Coronary artery (tissue), 2 donors: ENCODE measurements at regions not wholly inside any gene's neighbourhood (a gene's known extent, or its start where the extent isn't known, plus 50 kb on each side); places are given as distances from the start of the nearest gene placed in this dataset.
"Not testable (repeated sequence)": the region's sequence is repeated elsewhere in the genome, so short reads cannot be mapped to it uniquely, and the experiment has no call there.

Source experiments
- DNase-seq: peaks from one replicate; pipeline ENCODE4 v3.0.0-alpha.2; 2017; ENCODE audit warnings: low spot score
- H3K27ac ChIP-seq, 2 donors: fragments of 200-600 bp; sonication (generic); one replicate each; pipeline ENCODE4 v1.5.1; 2016 to 2019
- H3K4me3 ChIP-seq: fragments of 200-600 bp; sonication (generic); 2 replicates; pipeline ENCODE4 v1.5.1; 2016; ENCODE audit warnings: mild to moderate bottlenecking, moderate library complexity
- TF ChIP-seq, protein P1 (sequence below): fragments of 200-600 bp; sonication (generic); IDR thresholded peaks from one replicate; pipeline ENCODE4 v1.5.1; 2019; ENCODE audit warnings: antibody characterized with exemption

DNA sequence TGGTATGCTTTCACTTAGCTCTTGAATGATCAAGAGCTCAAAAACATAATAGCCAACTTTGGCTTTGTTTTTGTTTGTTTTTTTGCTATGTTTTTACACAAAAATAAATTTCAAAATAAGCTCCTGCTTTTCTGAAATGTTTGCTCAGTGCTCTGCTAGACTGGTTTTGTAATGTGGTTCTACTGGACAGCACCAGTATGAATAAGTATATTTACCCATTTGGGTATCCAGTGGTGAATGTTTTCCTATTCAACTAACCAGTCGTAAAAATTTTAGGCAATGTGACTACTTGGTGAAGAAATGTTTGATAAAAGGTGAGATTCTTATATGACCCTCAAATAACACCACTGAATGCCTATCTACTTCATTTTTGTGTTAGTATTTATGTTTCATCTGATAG, 308.6 kb downstream of the PTPRC start:
- no peak overlapping the region for H3K4me3 ChIP-seq
- TF ChIP-seq, protein P1, sequence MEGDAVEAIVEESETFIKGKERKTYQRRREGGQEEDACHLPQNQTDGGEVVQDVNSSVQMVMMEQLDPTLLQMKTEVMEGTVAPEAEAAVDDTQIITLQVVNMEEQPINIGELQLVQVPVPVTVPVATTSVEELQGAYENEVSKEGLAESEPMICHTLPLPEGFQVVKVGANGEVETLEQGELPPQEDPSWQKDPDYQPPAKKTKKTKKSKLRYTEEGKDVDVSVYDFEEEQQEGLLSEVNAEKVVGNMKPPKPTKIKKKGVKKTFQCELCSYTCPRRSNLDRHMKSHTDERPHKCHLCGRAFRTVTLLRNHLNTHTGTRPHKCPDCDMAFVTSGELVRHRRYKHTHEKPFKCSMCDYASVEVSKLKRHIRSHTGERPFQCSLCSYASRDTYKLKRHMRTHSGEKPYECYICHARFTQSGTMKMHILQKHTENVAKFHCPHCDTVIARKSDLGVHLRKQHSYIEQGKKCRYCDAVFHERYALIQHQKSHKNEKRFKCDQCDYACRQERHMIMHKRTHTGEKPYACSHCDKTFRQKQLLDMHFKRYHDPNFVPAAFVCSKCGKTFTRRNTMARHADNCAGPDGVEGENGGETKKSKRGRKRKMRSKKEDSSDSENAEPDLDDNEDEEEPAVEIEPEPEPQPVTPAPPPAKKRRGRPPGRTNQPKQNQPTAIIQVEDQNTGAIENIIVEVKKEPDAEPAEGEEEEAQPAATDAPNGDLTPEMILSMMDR, result no peak
- no peak overlapping the region for H3K27ac ChIP-seq
- no peak for DNase-seq

DNA sequence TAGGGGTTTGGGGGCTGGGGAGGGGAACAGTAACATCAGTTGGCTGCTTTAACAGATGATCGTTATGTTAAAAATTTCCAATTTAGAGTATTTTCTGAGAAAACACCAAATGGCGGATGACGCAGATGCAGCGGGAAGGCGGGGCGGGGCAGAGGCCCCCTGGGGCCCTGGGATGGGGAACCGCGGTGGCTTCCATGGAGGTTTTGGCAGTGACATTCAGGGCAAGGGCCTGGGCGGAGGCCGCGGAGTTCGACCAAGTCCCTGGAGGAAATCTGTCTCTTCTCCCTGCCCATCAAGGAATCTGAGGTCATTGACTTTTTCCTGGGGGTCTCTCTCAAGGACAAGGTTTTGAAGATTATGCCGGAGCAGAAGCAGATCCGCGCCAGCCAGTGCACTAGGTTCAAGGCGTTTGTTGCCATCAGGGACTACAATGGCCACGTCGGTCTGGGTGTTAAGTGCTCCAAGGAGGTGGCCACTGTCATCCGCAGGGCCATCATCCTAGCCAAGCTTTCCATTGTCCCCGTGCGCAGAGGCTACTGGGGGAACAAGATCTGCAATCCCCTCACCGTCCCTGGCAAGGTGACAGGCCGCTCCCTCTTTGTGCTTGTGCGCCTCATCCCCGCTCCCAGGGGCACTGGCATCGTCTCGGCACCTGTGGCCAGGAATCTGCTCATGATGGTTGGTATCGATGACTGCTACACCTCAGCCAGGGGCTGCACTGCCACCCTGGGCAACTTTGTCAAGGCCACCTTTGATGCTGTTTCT, 310.2 kb downstream of the PTPRC start:
- DNase-seq, result no peak
- TF ChIP-seq, protein P1, result no peak

DNA sequence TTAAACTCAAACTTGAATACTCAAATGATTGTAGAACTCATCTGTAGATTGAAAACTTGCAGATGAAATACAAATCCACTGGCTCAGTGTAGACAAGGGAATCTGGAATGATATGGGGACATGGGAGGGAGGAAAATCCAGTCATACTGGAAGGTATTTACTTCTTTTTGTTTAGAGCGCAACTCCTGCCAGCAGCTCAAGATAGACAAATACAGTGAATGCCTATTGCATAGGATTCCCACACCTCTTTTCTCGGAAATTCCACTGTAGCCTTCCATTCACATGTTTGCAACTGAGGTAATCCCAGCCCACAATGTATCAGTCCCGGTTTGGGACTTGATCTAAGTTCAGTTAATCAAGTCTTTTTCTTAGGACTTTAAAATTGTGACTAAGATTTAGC, 311.2 kb downstream of the PTPRC start:
- no peak overlapping the region for H3K27ac ChIP-seq
- TF ChIP-seq, protein P1, result no peak
- DNase-seq, result no peak
- H3K4me3 ChIP-seq, result no peak overlapping the region

More for the DNA sequence above, 310.2 kb downstream of the PTPRC start:
- Histone ChIP-seq H3K27ac (no peak overlapping the region), H3K4me3 (no peak overlapping the region)

DNA sequence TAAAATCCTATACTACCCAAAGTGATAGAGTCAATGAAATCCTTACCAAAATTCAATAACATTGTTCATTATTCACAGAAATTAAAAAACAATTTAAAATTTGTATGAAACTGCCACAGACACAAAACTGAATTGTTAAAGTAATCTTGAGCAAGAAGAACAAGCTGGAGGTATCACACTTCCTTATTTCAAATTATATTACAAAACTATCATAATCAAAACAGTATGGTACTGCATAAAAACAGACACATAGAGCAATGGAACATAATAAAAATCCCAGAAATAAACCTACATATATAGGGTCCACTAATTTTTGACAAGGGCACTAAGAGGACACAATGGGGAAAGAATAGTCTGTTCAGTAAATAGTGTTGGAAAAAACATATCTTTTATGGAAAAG, 316.2 kb downstream of the PTPRC start:
- no peak overlapping the region for H3K27ac ChIP-seq
- H3K4me3 ChIP-seq, result no peak overlapping the region
- TF ChIP-seq, protein P1, result no peak
- DNase-seq, result no peak

DNA sequence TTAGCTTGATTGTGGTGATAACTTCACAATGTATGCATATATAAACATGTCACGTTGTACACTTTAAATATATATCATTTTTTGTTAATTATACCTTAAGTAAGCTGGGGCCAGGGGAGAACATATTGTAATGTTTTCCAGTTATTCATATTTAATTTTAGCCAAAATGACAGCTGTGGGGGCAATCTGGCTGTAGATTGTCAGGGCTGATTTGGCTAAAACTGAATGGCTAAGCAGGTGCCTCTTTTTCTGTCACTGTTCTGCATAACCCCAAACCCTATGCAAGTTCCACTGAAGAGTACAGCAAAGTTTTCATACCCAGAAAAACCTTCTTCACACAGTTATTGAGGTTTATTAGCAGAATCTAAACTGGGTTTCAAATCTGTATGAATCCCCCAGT, 318.2 kb downstream of the PTPRC start:
- TF ChIP-seq, protein P1, result no peak
- no peak overlapping the region for H3K27ac ChIP-seq
- no peak overlapping the region for H3K4me3 ChIP-seq
- no peak for DNase-seq

DNA sequence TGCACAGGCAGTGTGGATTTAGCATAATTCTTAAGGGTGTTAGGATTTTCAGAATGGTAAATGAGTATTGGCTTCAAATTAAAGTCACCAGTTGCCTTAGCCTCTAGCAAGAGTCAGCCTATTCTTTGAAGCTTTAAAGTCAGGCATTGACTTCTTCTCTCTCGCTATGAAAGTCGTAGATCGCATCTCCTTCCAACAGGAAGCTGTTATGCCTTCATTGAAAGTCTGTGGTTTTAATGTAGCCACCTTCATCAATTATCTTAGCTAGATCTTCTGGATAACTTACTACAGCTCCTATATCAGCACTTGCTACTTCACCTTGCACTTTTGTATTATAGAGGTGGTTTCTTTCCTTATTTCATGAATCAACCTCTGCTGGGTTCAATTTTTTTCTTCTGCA, 320.2 kb downstream of the PTPRC start:
- TF ChIP-seq, protein P1, result no peak
- Histone ChIP-seq H3K4me3 (no peak overlapping the region), H3K27ac (no peak overlapping the region)
- no peak for DNase-seq

DNA sequence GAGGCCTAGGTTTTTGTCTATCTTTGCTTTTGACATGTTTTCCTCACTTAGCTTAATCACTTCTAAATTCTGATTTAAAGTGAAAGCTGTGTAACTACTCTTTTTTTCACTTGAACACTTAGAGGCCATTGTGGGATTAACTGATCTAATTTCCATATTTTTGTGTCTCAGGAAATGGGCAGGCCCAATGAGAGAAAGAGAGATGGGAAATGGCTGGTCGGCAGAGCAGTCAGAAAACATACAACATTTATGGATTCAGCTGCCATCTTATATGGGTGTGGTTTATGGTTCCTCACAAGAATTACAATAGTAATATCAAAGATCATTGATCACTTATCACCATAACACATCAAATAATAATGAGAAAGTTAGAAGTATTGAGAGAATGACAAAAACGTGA, 320.8 kb downstream of the PTPRC start:
- TF ChIP-seq, protein P1, result no peak
- Histone ChIP-seq H3K4me3 (no peak overlapping the region), H3K27ac (no peak overlapping the region)
- no peak for DNase-seq

DNA sequence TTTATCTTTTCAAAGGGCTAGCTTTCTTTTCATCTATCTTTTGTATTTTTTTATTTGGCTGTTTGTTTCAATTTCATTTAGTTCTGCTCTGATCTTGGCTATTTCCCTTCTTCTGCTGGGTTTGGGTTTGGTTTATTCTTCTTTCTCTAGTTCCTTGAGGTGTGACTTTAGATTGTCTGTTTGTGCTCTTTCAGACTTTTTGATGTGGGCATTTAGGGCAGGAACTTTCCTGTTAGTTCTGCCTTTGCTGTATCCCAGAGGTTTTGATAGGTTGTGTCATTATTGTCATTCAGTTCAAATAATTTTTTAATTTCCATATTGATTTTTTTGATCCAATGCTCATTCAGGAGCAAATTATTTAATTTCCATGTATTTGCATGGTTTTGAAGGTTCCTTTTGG, 325.0 kb downstream of the PTPRC start:
- not testable (repeated sequence) for DNase-seq, H3K27ac ChIP-seq, H3K4me3 ChIP-seq
